Peyer's patch (tissue), 4 donors: ENCODE measurements at regions not wholly inside any gene's neighbourhood (a gene's known extent, or its start where the extent isn't known, plus 50 kb on each side); places are given as distances from the start of the nearest gene placed in this dataset.

ENCODE experiments used
- DNase-seq, 3 donors: peaks; one replicate each; pipeline ENCODE4 v3.0.0-alpha.2; 2017 to 2019
- H3K27ac ChIP-seq, 4 donors: fragments of 200-600 bp; sonication (generic); one replicate each; pipeline ENCODE4 v1.5.1; 2016 to 2019
- H3K27me3 ChIP-seq, 2 donors: fragments of 200-600 bp; sonication (generic); one replicate each; pipeline ENCODE4 v1.5.1; 2019
- H3K36me3 ChIP-seq, 3 donors: fragments of 200-600 bp; sonication (generic); one replicate each; pipeline ENCODE4 v1.5.1; 2016 to 2019
- H3K4me1 ChIP-seq, 4 donors: fragments of 200-600 bp; sonication (generic); one replicate each; pipeline ENCODE4 v1.5.1; 2016 to 2019
- H3K4me3 ChIP-seq, 4 donors: fragments of 200-600 bp; sonication (generic); 1 replicate in 3 of 4; 2 replicates in 1 of 4; pipeline ENCODE4 v1.5.1; 2016 to 2019; ENCODE audit warnings: mild to moderate bottlenecking in 1 of 4
- H3K9me3 ChIP-seq, 4 donors: fragments of 200-600 bp; sonication (generic); one replicate each; pipeline ENCODE4 v1.5.1; 2016 to 2019; ENCODE audit warnings: mild to moderate bottlenecking in 1 of 4
- POLR2A ChIP-seq, 2 donors: fragments of 450-650 bp; IDR thresholded peaks; one replicate each; pipeline ENCODE4 v1.5.1; 2017; ENCODE audit warnings: antibody characterized with exemption in 2 of 2, mild to moderate bottlenecking in 2 of 2, moderate library complexity in 2 of 2
- TF ChIP-seq, protein P1 (sequence below), 6 experiments: fragments of 450-650 bp in 4 of 6; fragments of 200-600 bp in 2 of 6; sonication (generic) in 1 of 6; IDR thresholded peaks; one replicate each; pipeline ENCODE4 v1.5.1; 2017 to 2019; ENCODE audit warnings: antibody characterized with exemption in 6 of 6, mild to moderate bottlenecking in 3 of 6, moderate library complexity in 1 of 6

GRCh38 chr2:2588777-2589176 is 257.7 kb upstream of the MYT1L start:
- Histone ChIP-seq H3K36me3 (no peaks in the 10 kb centered on the region), H3K27me3 (no peaks in the 10 kb centered on the region), H3K9me3 (peaks cover 0 to 4% (median 0%) of the 10 kb centered on the region in 4 donors)

GRCh38 chr2:2587354-2587753 is 256.3 kb upstream of the MYT1L start:
- Histone ChIP-seq H3K4me3 (no peak overlapping the region), H3K4me1 (no peaks in the 10 kb centered on the region), H3K9me3 (peaks cover 0 to 4% (median 0%) of the 10 kb centered on the region in 4 donors)

More at GRCh38 chr2:2588777-2589176, 257.7 kb upstream of the MYT1L start:
- H3K4me3 ChIP-seq = no peak overlapping the region
- TF ChIP-seq, protein P1, sequence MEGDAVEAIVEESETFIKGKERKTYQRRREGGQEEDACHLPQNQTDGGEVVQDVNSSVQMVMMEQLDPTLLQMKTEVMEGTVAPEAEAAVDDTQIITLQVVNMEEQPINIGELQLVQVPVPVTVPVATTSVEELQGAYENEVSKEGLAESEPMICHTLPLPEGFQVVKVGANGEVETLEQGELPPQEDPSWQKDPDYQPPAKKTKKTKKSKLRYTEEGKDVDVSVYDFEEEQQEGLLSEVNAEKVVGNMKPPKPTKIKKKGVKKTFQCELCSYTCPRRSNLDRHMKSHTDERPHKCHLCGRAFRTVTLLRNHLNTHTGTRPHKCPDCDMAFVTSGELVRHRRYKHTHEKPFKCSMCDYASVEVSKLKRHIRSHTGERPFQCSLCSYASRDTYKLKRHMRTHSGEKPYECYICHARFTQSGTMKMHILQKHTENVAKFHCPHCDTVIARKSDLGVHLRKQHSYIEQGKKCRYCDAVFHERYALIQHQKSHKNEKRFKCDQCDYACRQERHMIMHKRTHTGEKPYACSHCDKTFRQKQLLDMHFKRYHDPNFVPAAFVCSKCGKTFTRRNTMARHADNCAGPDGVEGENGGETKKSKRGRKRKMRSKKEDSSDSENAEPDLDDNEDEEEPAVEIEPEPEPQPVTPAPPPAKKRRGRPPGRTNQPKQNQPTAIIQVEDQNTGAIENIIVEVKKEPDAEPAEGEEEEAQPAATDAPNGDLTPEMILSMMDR (IDR thresholded peaks at IDR 0.05) = no peak
- TF ChIP-seq POLR2A (IDR thresholded peaks at IDR 0.05) = no peak
- H3K4me1 ChIP-seq = no peaks in the 10 kb centered on the region
- DNase-seq = no peak
- no peak overlapping the region for H3K27ac ChIP-seq

DNA sequence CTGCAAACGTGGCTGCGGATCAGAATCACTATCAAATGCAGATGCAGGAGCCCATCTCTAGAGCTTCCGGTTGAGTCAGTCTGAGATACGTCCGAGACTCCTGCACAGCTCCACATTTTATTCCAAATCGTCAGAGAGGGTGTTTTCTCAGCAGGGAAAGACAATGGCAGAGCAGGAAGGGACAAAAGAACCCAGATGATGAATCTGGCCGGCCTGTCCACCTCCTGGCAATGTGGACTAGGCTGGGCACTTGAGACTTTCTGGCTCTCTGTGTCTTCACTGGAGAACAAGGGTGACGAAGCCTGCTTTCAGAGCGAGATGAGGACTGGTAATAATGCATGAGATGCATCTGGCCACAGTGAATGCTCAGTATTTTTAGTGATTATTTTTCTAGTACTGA is 255.9 kb upstream of the MYT1L start:
- Histone ChIP-seq H3K36me3 (no peaks in the 10 kb centered on the region), H3K4me3 (no peak overlapping the region), H3K9me3 (peaks cover 0 to 4% (median 0%) of the 10 kb centered on the region in 4 donors), H3K27me3 (no peaks in the 10 kb centered on the region), H3K4me1 (no peaks in the 10 kb centered on the region), H3K27ac (no peak overlapping the region)
- DNase-seq = no peak
- TF ChIP-seq, protein P1 (IDR thresholded peaks at IDR 0.05) = no peak
- no peak for TF ChIP-seq POLR2A (IDR thresholded peaks at IDR 0.05)

More at GRCh38 chr2:2587354-2587753, 256.3 kb upstream of the MYT1L start:
- no peak for TF ChIP-seq POLR2A (IDR thresholded peaks at IDR 0.05)
- TF ChIP-seq, protein P1 (IDR thresholded peaks at IDR 0.05) = no peak
- Histone ChIP-seq H3K27ac (no peak overlapping the region), H3K27me3 (no peaks in the 10 kb centered on the region), H3K36me3 (no peaks in the 10 kb centered on the region)
- no peak for DNase-seq

GRCh38 chr2:2586068-2586776 is 255.1 kb upstream of the MYT1L start:
- Histone ChIP-seq H3K4me1 (no peaks in the 10 kb centered on the region), H3K9me3 (peaks cover 0 to 4% (median 0%) of the 10 kb centered on the region in 4 donors), H3K36me3 (no peaks in the 10 kb centered on the region), H3K27ac (no peak overlapping the region), H3K27me3 (no peaks in the 10 kb centered on the region), H3K4me3 (no peak overlapping the region)
- DNase-seq = no peak
- TF ChIP-seq POLR2A (IDR thresholded peaks at IDR 0.05) = no peak
- TF ChIP-seq, protein P1 (IDR thresholded peaks at IDR 0.05) = no peak

DNA sequence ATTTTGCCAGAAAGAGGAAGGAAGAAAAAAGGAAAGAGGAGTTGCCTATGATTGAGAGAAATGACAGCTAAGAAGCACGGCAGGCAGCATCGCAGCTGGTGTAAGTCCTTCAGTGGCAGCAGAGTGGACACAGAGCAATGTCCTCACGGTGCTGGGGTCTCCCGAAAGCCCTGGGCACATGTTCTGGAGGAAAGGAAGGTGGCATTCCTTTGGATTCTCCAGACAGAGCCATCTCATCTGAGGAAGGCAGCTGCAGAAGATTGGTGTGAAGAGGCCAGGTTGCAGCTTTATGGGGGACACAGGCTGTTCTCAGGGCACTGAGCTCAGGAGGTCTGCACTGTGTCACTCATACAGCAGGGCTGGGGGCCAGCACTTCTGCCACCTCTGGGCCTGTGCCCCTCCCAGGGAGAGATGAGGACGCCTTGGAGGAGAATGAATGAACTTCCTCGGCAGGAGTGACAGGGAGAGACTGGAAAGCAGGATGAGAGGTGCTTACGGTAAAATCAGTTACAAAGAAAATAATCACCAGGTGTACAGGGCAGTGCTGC is 252.0 kb upstream of the MYT1L start:
- no peak overlapping the region for H3K4me3 ChIP-seq
- no peaks in the 10 kb centered on the region for H3K4me1 ChIP-seq
- no peak for DNase-seq
- no peaks in the 10 kb centered on the region for H3K27me3 ChIP-seq
- no peaks in the 10 kb centered on the region for H3K36me3 ChIP-seq
- TF ChIP-seq, protein P1 (IDR thresholded peaks at IDR 0.05) = no peak
- TF ChIP-seq POLR2A (IDR thresholded peaks at IDR 0.05) = no peak
- no peaks in the 10 kb centered on the region for H3K9me3 ChIP-seq
- no peak overlapping the region for H3K27ac ChIP-seq
